H9 (cell line): ENCODE measurements at regions not wholly inside any gene's neighbourhood (a gene's known extent, or its start where the extent isn't known, plus 50 kb on each side); places are given as distances from the start of the nearest gene placed in this dataset.

Experiments used
- DNase-seq: peaks from one replicate; pipeline ENCODE4 v3.0.0-alpha.2; 2017
- H2AFZ ChIP-seq: one replicate; pipeline ENCODE4 v1.6.1; 2013; ENCODE audit warnings: mild to moderate bottlenecking, low read length, control low read depth, moderate library complexity
- H2AK5ac ChIP-seq: 2 replicates; pipeline ENCODE4 v1.6.1; 2013; ENCODE audit warnings: low read length, control low read depth, mixed read lengths; ENCODE audit not compliant: insufficient read length
- H2BK120ac ChIP-seq: one replicate; pipeline ENCODE4 v1.6.1; 2013; ENCODE audit warnings: low read depth, mild to moderate bottlenecking, low read length, control low read depth, inconsistent platforms; ENCODE audit not compliant: poor library complexity, severe bottlenecking
- H2BK12ac ChIP-seq: 2 replicates; pipeline ENCODE4 v1.6.1; 2013; ENCODE audit warnings: low read length, control low read depth, mixed read lengths, low read depth; ENCODE audit not compliant: insufficient read length
- H2BK15ac ChIP-seq: 2 replicates; pipeline ENCODE4 v1.6.1; 2013; ENCODE audit warnings: low read depth, low read length, control low read depth
- H2BK20ac ChIP-seq: one replicate; pipeline ENCODE4 v1.6.1; 2013; ENCODE audit warnings: low read depth, mild to moderate bottlenecking, low read length, control low read depth, inconsistent platforms; ENCODE audit not compliant: poor library complexity, severe bottlenecking
- H2BK5ac ChIP-seq: 2 replicates; pipeline ENCODE4 v1.6.1; 2013; ENCODE audit warnings: low read length, control low read depth, mixed read lengths; ENCODE audit not compliant: insufficient read length
- H3K14ac ChIP-seq: 2 replicates; pipeline ENCODE4 v1.6.1; 2013; ENCODE audit warnings: low read length, control low read depth; ENCODE audit not compliant: insufficient read depth
- H3K18ac ChIP-seq: 2 replicates; pipeline ENCODE4 v1.6.1; 2013; ENCODE audit warnings: low read depth, mild to moderate bottlenecking, mixed read lengths, low read length, control low read depth; ENCODE audit not compliant: insufficient read length
- H3K23ac ChIP-seq: 2 replicates; pipeline ENCODE4 v1.6.1; 2013; ENCODE audit warnings: low read length, control low read depth, mixed read lengths, low read depth; ENCODE audit not compliant: insufficient read length
- H3K23me2 ChIP-seq: 2 replicates; pipeline ENCODE4 v1.6.1; 2013; ENCODE audit warnings: low read depth, mild to moderate bottlenecking, mixed read lengths, low read length, control low read depth; ENCODE audit not compliant: insufficient read length, poor library complexity, severe bottlenecking
- H3K27ac ChIP-seq: 2 replicates; pipeline ENCODE4 v1.5.1; 2013; ENCODE audit warnings: low read length, control low read depth, mixed read lengths, low read depth; ENCODE audit not compliant: insufficient read length
- H3K27me3 ChIP-seq: 2 replicates; pipeline ENCODE4 v1.6.1; 2013; ENCODE audit warnings: low read length, control low read depth, inconsistent platforms; ENCODE audit not compliant: insufficient read depth
- H3K4ac ChIP-seq: 2 replicates; pipeline ENCODE4 v1.6.1; 2013; ENCODE audit warnings: low read depth, mild to moderate bottlenecking, control low read depth, inconsistent platforms, low read length, moderate library complexity
- H3K4me1 ChIP-seq: 2 replicates; pipeline ENCODE4 v1.6.1; 2013; ENCODE audit warnings: low read length, control low read depth, inconsistent platforms; ENCODE audit not compliant: insufficient read depth
- H3K4me2 ChIP-seq: 2 replicates; pipeline ENCODE4 v1.6.1; 2013; ENCODE audit warnings: low read length, control low read depth, mixed read lengths; ENCODE audit not compliant: insufficient read length, insufficient read depth
- H3K56ac ChIP-seq: 2 replicates; pipeline ENCODE4 v1.6.1; 2013; ENCODE audit warnings: low read depth, mild to moderate bottlenecking, mixed read lengths, low read length, control low read depth; ENCODE audit not compliant: insufficient read length
- H3K79me1 ChIP-seq: 2 replicates; pipeline ENCODE4 v1.6.1; 2013; ENCODE audit warnings: low read depth, mild to moderate bottlenecking, moderate library complexity, low read length, control low read depth, inconsistent platforms; ENCODE audit not compliant: insufficient read depth, poor library complexity, severe bottlenecking
- H3K79me2 ChIP-seq: 2 replicates; pipeline ENCODE4 v1.6.1; 2013; ENCODE audit warnings: low read length, control low read depth, inconsistent platforms; ENCODE audit not compliant: insufficient read depth
- H3K9ac ChIP-seq: 2 replicates; pipeline ENCODE4 v1.6.1; 2013; ENCODE audit warnings: low read length, control low read depth, mixed read lengths; ENCODE audit not compliant: insufficient read length; ENCODE audit errors: extremely low read depth
- H3K9me3 ChIP-seq: one replicate; pipeline ENCODE4 v1.6.1; 2013; ENCODE audit warnings: low read depth, low read length, inconsistent platforms; ENCODE audit not compliant: control insufficient read depth
- H3T11ph ChIP-seq: one replicate; pipeline ENCODE4 v1.6.1; 2013; ENCODE audit warnings: mild to moderate bottlenecking, low read length, control low read depth, inconsistent platforms
- H4K20me1 ChIP-seq: one replicate; pipeline ENCODE4 v1.6.1; 2013; ENCODE audit not compliant: control insufficient read depth, insufficient read length, insufficient read depth
- H4K5ac ChIP-seq: 2 replicates; pipeline ENCODE4 v1.6.1; 2013; ENCODE audit warnings: low read depth, mild to moderate bottlenecking, mixed read lengths, low read length, control low read depth; ENCODE audit not compliant: insufficient read length
- H4K8ac ChIP-seq: replicated peaks from 2 replicates; pipeline ENCODE4 v1.6.1; 2013; ENCODE audit warnings: low read length, control low read depth, mixed read lengths, low read depth; ENCODE audit not compliant: insufficient read length
- H4K91ac ChIP-seq: 2 replicates; pipeline ENCODE4 v1.6.1; 2013; ENCODE audit warnings: low read depth, mild to moderate bottlenecking, moderate library complexity, mixed read lengths, low read length, control low read depth; ENCODE audit not compliant: insufficient read length
- H3K27ac Mint-ChIP-seq, 3 experiments: 2 replicates in 2 of 3; 3 replicates in 1 of 3; pipeline ENCODE4 v1.8.0; 2020 to 2021; ENCODE audit warnings: mixed read lengths in 3 of 3, mild to moderate bottlenecking in 1 of 3, moderate library complexity in 1 of 3
- H3K27me3 Mint-ChIP-seq: 2 replicates; pipeline ENCODE4 v1.8.0; 2021; ENCODE audit warnings: low read depth, mild to moderate bottlenecking, moderate library complexity, mixed read lengths
- H3K36me3 Mint-ChIP-seq, 3 experiments: 2 replicates in 2 of 3; 3 replicates in 1 of 3; pipeline ENCODE4 v1.8.0; 2020 to 2021; ENCODE audit warnings: low read depth in 3 of 3, mixed read lengths in 3 of 3; ENCODE audit not compliant: insufficient read depth in 1 of 3
- H3K4me1 Mint-ChIP-seq, 2 experiments: 2 replicates each; pipeline ENCODE4 v1.8.0; 2020; ENCODE audit warnings: mixed read lengths in 2 of 2
- H3K4me3 Mint-ChIP-seq, 2 experiments: 2 replicates in 1 of 2; 3 replicates in 1 of 2; pipeline ENCODE4 v1.8.0; 2020 to 2021; ENCODE audit warnings: mild to moderate bottlenecking in 2 of 2, mixed read lengths in 2 of 2, moderate library complexity in 1 of 2
- H3K9me3 Mint-ChIP-seq, 2 experiments: 2 replicates in 1 of 2; 3 replicates in 1 of 2; pipeline ENCODE4 v1.8.0; 2020; ENCODE audit warnings: mild to moderate bottlenecking in 2 of 2, mixed read lengths in 2 of 2, moderate library complexity in 1 of 2
- CTCF ChIP-seq: fragments of 200-600 bp; sonication (generic); conservative IDR thresholded peaks from 3 replicates; pipeline ENCODE4 v1.8.0; 2021; ENCODE audit warnings: antibody characterized with exemption, mild to moderate bottlenecking
- WGBS: extraction: QIAGEN DNeasy Blood & Tissue Kit; methylation state at CpG from one replicate; pipeline ENCODE4 v1.1.7; 2013; ENCODE audit warnings: missing lambda C conversion rate, low lambda C conversion rate, mixed read lengths; ENCODE audit not compliant: insufficient read length; ENCODE audit errors: extremely low coverage; 5-methylcytosine and 5-hydroxymethylcytosine counted together

DNA sequence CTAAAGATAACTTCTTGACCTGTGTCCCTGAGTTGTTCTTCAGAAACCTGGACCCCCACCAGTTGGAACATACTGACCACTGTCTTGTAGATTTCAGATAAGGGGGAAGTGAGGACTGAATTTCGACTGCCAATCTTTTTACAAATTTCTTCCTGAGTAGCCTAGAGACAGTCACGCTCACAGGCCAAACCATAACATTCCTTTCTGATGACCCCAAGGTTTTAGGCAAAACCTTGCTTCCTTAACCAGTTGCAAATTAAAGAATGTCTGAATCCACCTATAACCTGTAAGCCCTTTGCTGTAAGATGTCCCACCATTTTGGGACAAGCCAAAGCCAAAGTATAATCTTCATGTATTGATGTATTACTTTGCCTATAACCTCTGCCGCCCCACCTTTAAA, 306.9 kb downstream of the LRFN2 start:
- no peak overlapping the region for H2AFZ ChIP-seq
- H3K4me2 ChIP-seq, result no peak overlapping the region
- no peaks in the 10 kb centered on the region for H3K23me2 ChIP-seq
- H3K9me3 ChIP-seq, result no peaks in the 10 kb centered on the region
- no peaks in the 10 kb centered on the region for H3K9me3 Mint-ChIP-seq
- H3K27ac Mint-ChIP-seq, result no peak overlapping the region
- H3K18ac ChIP-seq, result no peak overlapping the region
- no peaks in the 10 kb centered on the region for H4K20me1 ChIP-seq
- no peak overlapping the region for H4K8ac ChIP-seq
- no peak overlapping the region for H2BK15ac ChIP-seq
- no peak overlapping the region for H3K23ac ChIP-seq
- no peak overlapping the region for H2BK120ac ChIP-seq
- peaks cover 0 to 2% (median 0%) of the 10 kb centered on the region in 3 experiments; a peak in 1 of 7 replicates for H3K36me3 Mint-ChIP-seq
- no peak overlapping the region for H4K91ac ChIP-seq
- H2BK5ac ChIP-seq, result no peak overlapping the region
- H3K4me1 ChIP-seq, result peaks cover 3% of the 10 kb centered on the region; the same call in 1 of the 2 replicates
- no peak overlapping the region for H3K56ac ChIP-seq
- no peaks in the 10 kb centered on the region for H3K79me1 ChIP-seq
- H2BK20ac ChIP-seq, result no peak overlapping the region
- no peak overlapping the region for H3T11ph ChIP-seq
- H3K4me1 Mint-ChIP-seq, result peaks cover 18 to 22% of the 10 kb centered on the region in 2 experiments
- H2AK5ac ChIP-seq, result no peak overlapping the region
- no peaks in the 10 kb centered on the region for H3K27me3 ChIP-seq
- no peak overlapping the region for H3K4ac ChIP-seq
- H2BK12ac ChIP-seq, result no peak overlapping the region
- H3K27me3 Mint-ChIP-seq, result peaks cover 5% of the 10 kb centered on the region
- H3K4me3 Mint-ChIP-seq, result no peak overlapping the region
- no peaks in the 10 kb centered on the region for H3K79me2 ChIP-seq
- H3K14ac ChIP-seq, result no peak overlapping the region
- DNase-seq, result no peak
- no peak overlapping the region for H4K5ac ChIP-seq
- no CpG with 5 or more reads among the region's 3 CpGs for WGBS
- no peak overlapping the region for H3K9ac ChIP-seq
- TF ChIP-seq CTCF, result no peak
- no peak overlapping the region for H3K27ac ChIP-seq
